ENCODE measurements at regions not wholly inside any gene's neighbourhood (a gene's known extent, or its start where the extent isn't known, plus 50 kb on each side); places are given as distances from the start of the nearest gene placed in this dataset.
"Not testable (repeated sequence)": the region's sequence is repeated elsewhere in the genome, so short reads cannot be mapped to it uniquely, and the experiment has no call there.

GRCh38 chr13:18964942-18965341 is 216.7 kb downstream of the TUBA3C start:
- Histone ChIP-seq H3K4me1 (ENCODE audit: insufficient read depth, insufficient read length) (no peaks in the 10 kb centered on the region), H3K36me3 (ENCODE audit: insufficient read depth, insufficient read length, low read length) (no peaks in the 10 kb centered on the region), H3K4me3 (ENCODE audit: insufficient read length, low read depth) (no peak overlapping the region), H3K9ac (ENCODE audit: insufficient read length, low read depth) (no peak overlapping the region), H3K27me3 (ENCODE audit: insufficient read depth, insufficient read length) (no peaks in the 10 kb centered on the region), H3K9me3 (ENCODE audit: insufficient read depth, low read length) (no peaks in the 10 kb centered on the region)
- TF ChIP-seq YY1 (IDR thresholded peaks at IDR 0.05; ENCODE audit: insufficient read depth, insufficient read length) (no peak), ZNF274 (IDR thresholded peaks at IDR 0.05; ENCODE audit: low read depth, low read length) (no peak), SUZ12 (IDR thresholded peaks at IDR 0.05; ENCODE audit: extremely low read depth, insufficient read depth, insufficient read length) (no peak)
- DNase-seq (ENCODE audit: low read depth, low spot score): no peak

- H3K9me3 ChIP-seq (ENCODE audit: insufficient read depth, low read length); DNase-seq (ENCODE audit: low read depth, low spot score); H3K4me3 ChIP-seq (ENCODE audit: insufficient read length, low read depth); H3K36me3 ChIP-seq (ENCODE audit: insufficient read depth, insufficient read length, low read length); H3K4me1 ChIP-seq (ENCODE audit: insufficient read depth, insufficient read length); H3K27me3 ChIP-seq (ENCODE audit: insufficient read depth, insufficient read length); H3K9ac ChIP-seq (ENCODE audit: insufficient read length, low read depth): not testable (repeated sequence)
Observed at GRCh38 chr13:18963684-18964083, 217.9 kb downstream of the TUBA3C start.

GRCh38 chr13:18962168-18962734 is 219.4 kb downstream of the TUBA3C start:
- no peaks in the 10 kb centered on the region for H3K4me1 ChIP-seq (ENCODE audit: insufficient read depth, insufficient read length)
- peaks cover 13% of the 10 kb centered on the region; the same call in 1 of the 2 replicates for H3K9me3 ChIP-seq (ENCODE audit: insufficient read depth, low read length)

GRCh38 chr13:18961383-18962117 is 220.1 kb downstream of the TUBA3C start:
- no peaks in the 10 kb centered on the region for H3K36me3 ChIP-seq (ENCODE audit: insufficient read depth, insufficient read length, low read length)
- H3K9ac ChIP-seq (ENCODE audit: insufficient read length, low read depth): no peak overlapping the region
- H3K27me3 ChIP-seq (ENCODE audit: insufficient read depth, insufficient read length): no peaks in the 10 kb centered on the region
- TF ChIP-seq YY1 (IDR thresholded peaks at IDR 0.05; ENCODE audit: insufficient read depth, insufficient read length): no peak
- no peak for TF ChIP-seq ZNF274 (IDR thresholded peaks at IDR 0.05; ENCODE audit: low read depth, low read length)
- H3K4me1 ChIP-seq (ENCODE audit: insufficient read depth, insufficient read length): no peaks in the 10 kb centered on the region
- DNase-seq (ENCODE audit: low read depth, low spot score): no peak
- H3K9me3 ChIP-seq (ENCODE audit: insufficient read depth, low read length): peaks cover 13% of the 10 kb centered on the region; the same call in 1 of the 2 replicates
- no peak overlapping the region for H3K4me3 ChIP-seq (ENCODE audit: insufficient read length, low read depth)

More at GRCh38 chr13:18962168-18962734, 219.4 kb downstream of the TUBA3C start:
- H3K27me3 ChIP-seq (ENCODE audit: insufficient read depth, insufficient read length): no peaks in the 10 kb centered on the region
- no peak for TF ChIP-seq SUZ12 (IDR thresholded peaks at IDR 0.05; ENCODE audit: extremely low read depth, insufficient read depth, insufficient read length)
- no peak for TF ChIP-seq YY1 (IDR thresholded peaks at IDR 0.05; ENCODE audit: insufficient read depth, insufficient read length)
- no peak for TF ChIP-seq ZNF274 (IDR thresholded peaks at IDR 0.05; ENCODE audit: low read depth, low read length)
- H3K4me3 ChIP-seq (ENCODE audit: insufficient read length, low read depth): no peak overlapping the region
- no peak overlapping the region for H3K9ac ChIP-seq (ENCODE audit: insufficient read length, low read depth)
- H3K36me3 ChIP-seq (ENCODE audit: insufficient read depth, insufficient read length, low read length): no peaks in the 10 kb centered on the region
- no peak for DNase-seq (ENCODE audit: low read depth, low spot score)

- H3K4me3 ChIP-seq (ENCODE audit: insufficient read length, low read depth): no peak overlapping the region
- H3K9me3 ChIP-seq (ENCODE audit: insufficient read depth, low read length): peaks cover 13% of the 10 kb centered on the region; the same call in 1 of the 2 replicates
- H3K27me3 ChIP-seq (ENCODE audit: insufficient read depth, insufficient read length): no peaks in the 10 kb centered on the region
- no peaks in the 10 kb centered on the region for H3K4me1 ChIP-seq (ENCODE audit: insufficient read depth, insufficient read length)
- DNase-seq (ENCODE audit: low read depth, low spot score): no peak
- H3K36me3 ChIP-seq (ENCODE audit: insufficient read depth, insufficient read length, low read length): no peaks in the 10 kb centered on the region
- no peak overlapping the region for H3K9ac ChIP-seq (ENCODE audit: insufficient read length, low read depth)
- TF ChIP-seq YY1 (IDR thresholded peaks at IDR 0.05; ENCODE audit: insufficient read depth, insufficient read length) (no peak), ZNF274 (IDR thresholded peaks at IDR 0.05; ENCODE audit: low read depth, low read length) (no peak), SUZ12 (IDR thresholded peaks at IDR 0.05; ENCODE audit: extremely low read depth, insufficient read depth, insufficient read length) (no peak)
Observed at GRCh38 chr13:18960637-18961227, 220.9 kb downstream of the TUBA3C start.

GRCh38 chr13:18959996-18960395 is 221.6 kb downstream of the TUBA3C start:
- DNase-seq (ENCODE audit: low read depth, low spot score): no peak
- Histone ChIP-seq H3K4me1 (ENCODE audit: insufficient read depth, insufficient read length) (no peaks in the 10 kb centered on the region), H3K36me3 (ENCODE audit: insufficient read depth, insufficient read length, low read length) (no peaks in the 10 kb centered on the region), H3K9ac (ENCODE audit: insufficient read length, low read depth) (no peak overlapping the region), H3K9me3 (ENCODE audit: insufficient read depth, low read length) (peaks cover 13% of the 10 kb centered on the region; the same call in 1 of the 2 replicates), H3K27me3 (ENCODE audit: insufficient read depth, insufficient read length) (no peaks in the 10 kb centered on the region), H3K4me3 (ENCODE audit: insufficient read length, low read depth) (no peak overlapping the region)
- no peak for TF ChIP-seq ZNF274 (IDR thresholded peaks at IDR 0.05; ENCODE audit: low read depth, low read length)
- no peak for TF ChIP-seq SUZ12 (IDR thresholded peaks at IDR 0.05; ENCODE audit: extremely low read depth, insufficient read depth, insufficient read length)
- TF ChIP-seq YY1 (IDR thresholded peaks at IDR 0.05; ENCODE audit: insufficient read depth, insufficient read length): no peak

GRCh38 chr13:18959229-18959628 is 222.4 kb downstream of the TUBA3C start:
- Histone ChIP-seq H3K9ac (ENCODE audit: insufficient read length, low read depth) (no peak overlapping the region), H3K27me3 (ENCODE audit: insufficient read depth, insufficient read length) (no peaks in the 10 kb centered on the region), H3K9me3 (ENCODE audit: insufficient read depth, low read length) (peaks cover 13% of the 10 kb centered on the region; the same call in 1 of the 2 replicates), H3K4me3 (ENCODE audit: insufficient read length, low read depth) (no peak overlapping the region), H3K4me1 (ENCODE audit: insufficient read depth, insufficient read length) (no peaks in the 10 kb centered on the region), H3K36me3 (ENCODE audit: insufficient read depth, insufficient read length, low read length) (no peaks in the 10 kb centered on the region)
- TF ChIP-seq YY1 (IDR thresholded peaks at IDR 0.05; ENCODE audit: insufficient read depth, insufficient read length): no peak
- TF ChIP-seq ZNF274 (IDR thresholded peaks at IDR 0.05; ENCODE audit: low read depth, low read length): no peak
- TF ChIP-seq SUZ12 (IDR thresholded peaks at IDR 0.05; ENCODE audit: extremely low read depth, insufficient read depth, insufficient read length): no peak
- no peak for DNase-seq (ENCODE audit: low read depth, low spot score)
